Left renal pelvis (tissue), 4 donors: ENCODE measurements at regions not wholly inside any gene's neighbourhood (a gene's known extent, or its start where the extent isn't known, plus 50 kb on each side); places are given as distances from the start of the nearest gene placed in this dataset.

Experiments
- DNase-seq, 4 donors: peaks; one replicate each; pipeline ENCODE4 v3.0.0-alpha.2; 2013; ENCODE audit warnings: low read depth in 4 of 4, low spot score in 3 of 4

DNA sequence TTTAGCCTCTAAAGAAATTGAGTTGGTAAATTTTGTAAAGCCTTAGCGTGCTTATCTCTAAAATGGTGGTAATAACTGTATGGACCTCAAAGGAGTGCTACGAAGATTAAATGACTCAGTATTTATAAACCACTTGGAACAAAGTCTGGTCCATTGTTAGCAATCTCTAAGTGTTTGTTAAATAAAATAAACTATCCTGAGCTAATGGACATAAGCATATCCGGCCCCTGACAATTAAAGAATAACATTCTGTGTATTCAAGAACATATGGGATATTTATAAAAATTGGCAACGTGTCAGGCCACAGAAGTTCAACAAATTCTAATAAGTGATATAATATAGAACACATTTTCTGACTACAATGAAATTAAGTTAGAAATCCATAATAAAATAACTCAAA lies 71.0 kb downstream of the MYEOV start:
- DNase-seq, result no peak

DNA sequence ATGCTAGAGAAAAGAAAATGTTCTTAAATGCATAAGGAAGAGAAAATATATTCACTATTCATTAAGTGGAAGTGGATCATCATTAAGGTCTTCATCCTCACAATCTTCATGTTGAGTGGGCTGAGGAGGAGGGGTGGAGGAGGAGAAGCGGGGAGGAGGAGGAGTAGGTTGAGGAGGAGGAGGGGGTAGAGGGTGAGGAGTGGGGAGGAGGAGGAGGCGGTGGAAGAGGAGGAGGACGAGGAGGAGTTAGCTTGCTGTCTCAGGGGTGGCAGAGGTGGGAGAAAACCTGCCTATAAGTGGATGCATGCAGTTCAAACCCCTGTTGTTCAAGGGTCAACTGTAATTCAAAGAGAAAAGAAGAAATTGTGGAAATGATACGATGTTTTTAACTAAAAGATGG lies 71.6 kb downstream of the MYEOV start:
- DNase-seq, result no peak

DNA sequence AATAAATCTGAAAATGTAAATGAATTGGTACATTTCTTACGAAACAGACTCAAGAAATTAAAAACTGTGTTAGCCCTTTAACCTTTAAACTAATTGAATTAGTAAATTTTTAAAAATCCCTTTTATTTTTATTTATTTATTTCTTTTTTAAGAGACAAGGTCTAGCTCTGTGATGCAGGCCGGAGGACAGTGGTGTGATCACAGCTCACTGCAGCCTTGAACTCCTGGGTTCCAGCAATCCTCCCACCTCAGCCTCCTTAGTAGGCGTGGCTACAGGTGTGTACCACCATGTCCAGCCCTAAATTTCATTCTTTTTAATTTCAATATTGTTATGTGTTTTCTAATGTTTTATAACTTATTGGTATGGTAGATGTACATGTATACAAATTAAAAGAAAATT lies 72.6 kb downstream of the MYEOV start:
- no peak for DNase-seq

DNA sequence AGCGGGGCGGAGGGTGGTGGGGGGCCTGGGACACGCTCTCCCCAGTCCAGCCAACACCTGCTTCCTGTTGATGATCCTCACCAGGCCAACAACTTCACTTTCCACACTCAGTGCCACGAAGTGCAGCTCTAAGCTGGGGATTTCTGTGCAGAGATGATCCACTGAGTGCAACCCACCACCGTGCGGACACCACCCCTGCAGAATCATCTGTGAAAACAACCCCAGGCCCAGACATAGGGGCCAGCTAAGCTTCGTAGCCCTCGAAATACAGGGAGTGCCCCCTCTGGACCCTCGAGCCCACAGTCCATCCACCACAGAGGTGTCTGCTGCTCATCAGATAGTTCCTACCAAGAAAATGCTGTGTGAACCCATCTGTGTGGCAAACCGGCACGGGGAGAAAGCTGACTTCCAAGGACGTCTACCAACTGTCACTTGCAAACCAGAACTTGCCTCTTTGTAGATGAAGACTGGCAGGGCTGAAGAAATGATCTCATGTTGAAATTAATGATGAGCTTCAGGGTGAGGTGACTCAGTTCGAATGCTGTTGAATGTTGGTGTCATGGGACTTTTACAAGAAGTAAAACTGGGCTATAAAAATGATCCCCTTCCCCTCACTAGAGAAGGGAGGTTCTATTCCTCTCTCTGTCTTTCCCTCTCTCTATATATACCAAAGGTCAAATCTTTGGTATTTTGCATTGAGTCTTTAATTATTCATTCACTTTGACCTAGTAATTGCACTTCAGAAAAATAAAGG lies 73.4 kb downstream of the MYEOV start:
- DNase-seq, result no peak

DNA sequence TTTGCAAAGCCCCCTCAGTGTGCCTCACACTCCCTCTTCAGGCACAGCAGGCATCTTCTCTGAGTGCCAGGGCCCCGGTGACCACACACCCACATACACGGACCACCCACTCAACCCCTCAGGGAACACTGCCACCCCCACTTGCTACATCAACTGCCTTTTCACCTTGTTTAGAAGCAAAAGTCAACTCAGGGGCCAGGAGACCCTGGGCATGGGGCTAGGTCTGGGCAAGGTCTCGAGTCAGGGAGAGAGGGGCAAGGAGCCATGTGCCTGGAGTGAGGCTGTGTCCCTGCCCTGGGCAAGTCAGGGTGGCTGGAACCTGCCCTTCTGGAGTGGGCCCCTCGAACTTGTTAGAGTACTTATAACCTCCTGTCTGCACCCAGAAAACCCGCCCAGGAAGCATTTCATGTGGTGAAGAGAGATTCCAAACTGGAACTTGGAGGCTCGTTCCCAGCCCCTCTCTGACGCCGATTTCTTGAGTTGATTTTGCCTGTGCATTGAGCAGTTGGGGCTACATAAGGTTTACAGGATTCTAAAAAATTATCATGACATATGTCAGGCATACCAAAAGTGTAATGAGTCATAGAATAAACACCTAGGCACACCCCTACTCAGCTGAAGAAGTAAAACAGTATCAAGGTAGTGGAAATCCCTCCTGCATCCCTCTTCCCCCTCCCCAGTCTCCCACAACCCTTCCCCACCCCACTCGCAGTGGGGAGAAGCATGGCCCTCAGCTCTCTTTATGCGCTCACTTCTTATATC lies 74.3 kb downstream of the MYEOV start:
- DNase-seq, result no peak

DNA sequence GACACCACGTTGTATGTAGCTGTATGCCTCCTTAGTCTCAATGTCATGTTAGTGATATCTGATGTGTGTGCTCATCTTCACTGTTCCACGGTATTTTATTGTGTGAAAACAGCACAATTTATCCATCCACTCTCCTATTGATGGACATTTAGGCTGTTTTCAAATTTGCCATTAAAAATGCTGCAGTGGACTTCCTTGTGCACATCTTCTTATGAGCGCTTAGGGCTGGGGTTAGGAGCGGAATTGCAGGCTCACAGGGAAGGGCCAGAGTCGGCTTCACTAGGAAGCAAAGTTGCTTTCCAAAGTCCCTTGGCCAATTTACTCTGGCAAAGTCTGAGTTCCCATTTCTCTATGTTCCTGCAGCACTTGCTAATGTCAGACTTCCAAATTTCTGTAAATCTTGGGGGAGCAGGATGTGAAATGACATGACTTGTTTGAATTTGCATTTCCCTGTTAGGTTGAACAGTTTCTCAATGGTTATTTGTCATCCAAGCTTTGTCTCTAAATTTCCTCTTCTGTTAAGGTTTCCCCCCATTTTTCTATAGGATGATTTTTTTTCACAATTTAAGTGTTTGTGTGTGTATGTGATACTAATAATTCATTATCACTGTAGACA lies 75.4 kb downstream of the MYEOV start:
- no peak for DNase-seq

DNA sequence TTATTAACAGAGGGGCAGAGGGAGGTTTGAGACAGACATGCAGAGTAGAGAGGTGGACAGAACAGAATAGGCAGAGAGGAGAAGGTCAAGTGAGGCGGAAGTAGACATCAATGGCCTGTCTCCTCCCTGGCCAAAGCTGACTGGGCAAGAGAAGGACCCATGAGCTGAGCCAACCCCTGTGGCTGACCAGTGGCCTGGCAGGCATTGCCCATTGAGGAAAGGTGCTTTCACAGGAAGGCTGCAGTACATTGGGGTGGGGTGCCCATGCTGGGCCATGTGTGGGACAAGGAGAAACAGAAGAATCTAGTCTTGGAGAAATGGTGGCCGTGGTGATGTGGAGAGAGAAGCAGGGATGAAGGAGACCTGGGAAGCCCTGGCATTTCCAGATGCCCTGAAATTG lies 76.0 kb downstream of the MYEOV start:
- DNase-seq, result no peak

DNA sequence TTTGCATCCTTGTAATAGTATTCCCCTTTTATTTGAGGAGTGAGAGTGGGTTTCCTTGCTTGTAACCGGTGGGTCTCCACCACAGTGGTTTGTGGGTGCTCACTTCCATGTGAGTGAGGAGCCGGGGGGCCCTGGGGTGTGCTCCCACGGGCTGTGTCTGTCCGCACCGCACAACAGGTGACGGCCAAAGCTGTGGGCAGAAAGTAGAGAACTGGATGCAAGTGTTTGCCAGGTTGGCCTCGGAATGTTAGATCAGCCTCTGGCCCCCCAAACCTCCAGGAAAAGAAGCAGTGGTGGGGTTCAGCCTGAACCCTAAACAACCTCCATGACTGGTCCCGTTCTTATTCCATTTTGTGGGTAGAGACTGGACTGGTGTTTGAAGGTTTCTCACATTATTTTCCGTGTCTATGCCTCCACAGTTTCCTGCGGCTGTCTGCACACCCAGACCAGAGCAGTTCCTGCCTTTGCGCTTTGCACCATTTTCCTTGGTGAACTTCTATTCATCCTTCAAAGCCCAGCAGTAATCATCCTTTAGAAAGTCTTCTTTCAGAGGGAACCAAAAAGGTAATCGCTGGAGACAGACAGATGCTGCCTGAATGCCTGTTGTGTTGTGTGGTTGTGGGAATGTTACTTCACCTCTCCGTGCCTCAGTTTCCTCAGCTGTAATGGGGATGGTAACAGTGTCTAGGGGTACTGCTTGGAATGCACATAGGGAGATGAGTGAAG lies 77.2 kb downstream of the MYEOV start:
- DNase-seq, result no peak

DNA sequence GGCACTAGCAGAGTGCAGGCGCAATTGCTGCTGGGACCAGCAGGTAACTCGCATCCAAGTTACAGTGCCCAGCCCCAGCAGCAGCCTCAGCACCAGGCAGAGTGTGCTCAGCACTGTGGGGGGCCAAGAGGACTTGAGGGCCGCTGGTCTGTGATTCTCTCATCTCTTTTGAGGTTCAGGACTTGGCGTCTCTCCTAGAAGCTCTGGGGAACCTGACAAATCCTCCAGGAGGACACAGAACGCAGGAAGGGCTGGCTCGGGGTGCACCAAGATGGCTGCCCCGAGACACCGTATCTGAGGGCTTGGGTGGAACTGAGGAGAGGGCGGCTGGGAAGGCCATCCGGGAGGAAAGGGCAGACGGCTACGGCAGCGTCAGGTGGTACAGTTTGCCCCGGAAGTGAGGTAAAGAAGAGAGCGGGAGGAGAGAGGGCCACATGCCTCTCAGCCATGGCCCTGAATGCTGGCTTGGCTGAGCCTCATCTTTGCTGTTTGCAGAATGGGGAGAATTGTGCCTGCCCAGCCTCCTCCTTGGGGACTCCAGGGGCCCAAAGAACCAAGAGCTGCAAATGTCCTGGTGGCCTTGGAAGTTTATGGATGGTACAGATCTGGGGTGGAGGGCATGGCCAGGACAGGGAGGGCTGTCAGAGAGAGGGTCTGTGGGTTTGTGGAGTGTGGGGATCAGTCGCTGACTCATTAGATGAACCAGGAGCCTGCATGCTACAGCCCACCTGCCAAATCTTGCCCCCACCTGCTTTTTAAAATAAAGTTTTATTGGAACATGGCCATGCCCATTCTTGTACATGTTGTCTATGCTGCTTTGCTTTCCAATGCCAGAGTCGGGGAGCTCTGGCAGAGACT lies 78.0 kb downstream of the MYEOV start:
- no peak for DNase-seq

DNA sequence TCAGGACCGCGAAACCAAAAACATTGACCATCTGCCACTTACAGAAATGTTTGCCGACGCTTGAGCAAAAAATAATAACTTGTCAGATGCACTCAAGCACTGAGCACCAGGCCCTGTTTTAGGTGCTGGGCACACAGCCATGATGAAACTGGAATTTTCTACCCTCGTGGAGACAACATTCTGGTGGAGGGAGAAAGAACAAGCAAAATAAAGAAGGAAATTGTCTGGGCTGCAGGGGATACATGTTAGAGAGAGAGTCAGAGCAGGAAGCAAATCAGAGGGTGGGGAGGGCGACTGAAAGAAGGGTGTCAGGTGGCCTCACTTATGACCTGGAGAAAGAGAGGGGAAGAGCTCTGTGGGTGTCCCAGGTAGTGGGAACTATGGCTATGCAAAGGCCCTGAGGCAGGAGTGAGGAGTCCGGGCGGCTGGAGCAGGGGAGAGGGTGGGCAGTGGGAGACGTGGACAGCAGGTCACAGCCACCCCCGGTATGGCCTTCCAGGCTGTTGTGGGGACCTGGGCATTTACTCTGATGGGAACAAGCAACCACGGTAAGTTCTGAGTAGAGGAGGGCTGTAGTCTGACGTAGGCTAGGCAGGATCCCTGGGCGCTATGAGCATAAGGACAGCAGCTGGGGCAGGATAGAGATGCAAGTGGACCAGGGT lies 78.8 kb downstream of the MYEOV start:
- no peak for DNase-seq

DNA sequence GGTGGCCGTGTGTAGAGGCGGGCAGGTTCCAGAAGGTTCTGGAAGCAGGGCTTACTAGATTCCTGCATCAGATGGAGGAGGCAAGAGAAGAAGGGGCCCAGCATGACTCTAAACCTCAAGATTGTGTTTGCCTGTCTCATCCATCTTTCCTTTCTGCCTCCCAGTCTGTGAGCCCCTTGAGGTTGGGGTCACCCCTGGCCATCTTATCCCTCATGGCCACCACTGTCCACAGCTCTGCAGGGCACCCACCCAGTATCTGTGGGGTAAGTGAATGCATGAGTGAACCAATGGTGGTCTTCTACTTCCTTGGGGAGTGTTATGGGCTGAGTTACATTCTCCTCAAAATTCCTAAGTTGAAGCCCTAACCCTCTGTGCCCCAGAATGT lies 79.3 kb downstream of the MYEOV start:
- DNase-seq, result no peak

DNA sequence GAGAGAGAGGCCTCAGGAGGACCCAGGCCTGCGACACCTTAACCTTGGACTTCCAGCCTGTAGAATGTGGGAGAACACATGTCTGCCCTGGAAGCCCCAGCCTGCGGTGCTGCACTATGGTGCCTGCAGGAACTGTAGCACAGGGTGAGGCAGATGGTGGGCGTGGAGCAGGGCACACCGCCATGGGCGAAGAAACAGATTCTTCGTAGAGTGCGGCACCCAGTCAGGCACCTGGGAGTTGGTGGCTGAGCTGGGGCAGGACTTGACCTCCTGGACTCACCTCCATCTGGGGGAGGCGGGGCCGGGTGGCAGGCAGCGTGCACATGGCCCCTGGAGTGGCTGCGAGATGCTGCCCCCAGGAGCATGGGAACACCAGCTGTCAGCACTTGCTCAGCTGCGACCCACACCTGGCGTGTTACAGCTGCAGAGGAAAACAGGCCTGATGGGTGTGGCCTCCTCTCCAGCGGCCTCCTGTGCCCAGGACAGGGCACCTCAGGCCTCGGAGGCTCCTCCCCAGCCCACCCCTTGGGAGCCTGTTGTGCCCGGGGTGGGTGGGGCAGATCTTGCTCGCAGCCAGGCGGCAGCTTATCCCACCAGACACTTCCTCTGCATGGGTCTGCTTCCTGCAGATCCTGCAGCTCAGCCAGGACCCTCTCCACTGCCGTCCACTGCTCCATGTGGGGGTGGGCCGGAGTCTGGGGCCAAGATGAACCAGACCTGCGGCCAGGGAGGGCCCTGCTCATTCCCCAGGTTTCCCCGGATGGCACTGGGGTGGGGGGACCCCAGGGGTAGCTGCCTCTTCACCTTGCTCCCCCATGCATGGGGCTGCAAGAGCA lies 80.4 kb downstream of the MYEOV start:
- no peak for DNase-seq

DNA sequence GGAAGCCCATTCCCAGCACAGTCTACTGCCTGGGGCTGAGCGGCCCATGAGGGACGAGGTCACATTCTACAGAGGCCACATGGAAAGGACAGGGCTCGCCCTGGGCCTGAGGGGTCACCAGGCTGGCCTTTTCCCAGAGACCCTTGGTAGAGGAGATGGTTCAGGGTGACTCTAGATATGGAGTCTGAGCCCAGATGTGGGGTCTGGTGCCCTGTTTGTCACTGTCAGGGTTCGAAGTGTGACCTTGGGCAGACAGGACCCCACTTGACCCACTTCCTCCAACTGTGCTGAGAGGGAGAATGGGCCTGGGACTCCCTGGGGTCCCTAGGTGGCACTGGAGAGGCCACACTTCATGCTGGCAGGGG lies 81.0 kb downstream of the MYEOV start:
- DNase-seq, result no peak

DNA sequence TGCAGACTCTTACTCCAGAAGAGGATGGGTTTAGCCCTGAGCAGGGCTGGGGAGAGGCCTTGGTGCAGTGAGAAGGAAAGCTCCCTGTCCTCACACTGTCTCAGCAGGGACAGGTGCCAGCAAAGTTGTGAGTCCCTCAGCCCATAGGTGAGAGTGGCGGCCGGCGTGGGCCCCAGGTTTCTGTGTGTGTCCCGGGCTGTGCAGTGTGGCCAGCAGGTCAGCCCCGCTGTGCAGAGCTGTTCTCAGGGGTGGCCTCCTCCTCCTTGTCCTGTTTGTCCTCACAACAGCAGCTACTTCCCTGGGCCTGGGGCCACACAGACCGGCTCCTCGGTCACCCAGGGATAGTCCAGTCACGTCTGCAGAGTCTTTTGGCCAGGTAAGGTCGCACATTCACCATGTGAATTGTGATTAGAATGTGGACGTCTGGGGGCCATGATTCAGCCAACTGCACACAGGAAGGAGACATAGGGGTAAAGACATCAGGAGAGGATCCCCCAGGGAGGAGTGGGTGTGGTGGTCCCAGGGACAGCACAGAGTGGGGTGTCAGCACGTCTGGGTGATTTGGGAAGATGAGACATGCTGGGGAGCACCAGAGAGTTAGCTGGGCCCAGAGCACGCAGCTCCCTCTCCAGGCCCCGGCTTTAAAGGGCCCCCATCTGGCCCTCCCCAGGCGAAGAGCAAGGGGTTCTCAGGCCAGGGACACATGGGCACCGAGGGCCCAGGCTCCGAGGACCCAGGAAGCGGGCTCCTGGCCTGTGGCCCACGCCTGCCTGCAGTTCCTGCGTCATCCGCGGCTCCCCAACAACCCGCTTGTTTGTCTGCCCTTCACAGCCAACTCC lies 81.6 kb downstream of the MYEOV start:
- no peak for DNase-seq

DNA sequence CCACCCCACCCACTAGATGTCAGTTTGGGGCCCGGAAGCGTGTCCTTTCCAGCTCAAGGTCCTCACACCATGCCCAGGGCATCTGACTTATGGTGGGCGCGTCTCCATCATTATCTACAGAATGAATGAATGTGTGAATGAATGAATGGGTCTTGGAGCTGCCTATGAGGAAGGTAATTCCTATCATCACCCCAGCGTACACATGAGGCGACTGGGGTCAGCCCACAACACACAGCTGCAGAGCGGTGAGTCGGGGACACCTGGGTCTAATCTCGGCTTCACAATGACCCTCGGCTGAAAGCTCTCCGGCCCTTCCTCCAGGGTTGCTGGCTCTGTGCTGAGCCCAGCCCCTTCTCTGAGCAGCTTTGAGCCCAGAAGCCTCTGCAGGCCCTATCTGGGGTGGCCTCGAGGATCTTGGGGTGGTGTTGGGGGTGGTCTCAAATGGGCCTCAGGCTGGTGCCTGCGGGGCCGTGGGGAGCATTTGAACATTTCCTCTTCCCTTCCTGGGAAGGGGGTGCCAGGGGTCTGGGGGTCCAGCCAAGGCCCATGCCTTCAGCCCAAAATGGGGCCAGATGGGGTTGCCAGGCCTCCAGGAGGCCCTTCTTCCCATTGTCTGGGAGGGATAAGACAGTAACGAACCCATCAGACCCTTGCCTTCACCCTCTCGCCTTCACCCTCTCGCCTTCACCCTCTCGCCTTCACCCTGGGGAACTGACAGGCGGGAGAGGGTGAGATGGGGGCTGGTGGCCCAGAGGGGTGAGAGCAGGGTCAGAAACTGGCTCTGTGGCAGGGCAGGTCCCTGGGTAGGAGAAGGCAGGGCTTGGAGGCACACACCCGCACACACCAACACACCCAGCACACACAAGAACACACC lies 82.4 kb downstream of the MYEOV start:
- DNase-seq, result no peak

DNA sequence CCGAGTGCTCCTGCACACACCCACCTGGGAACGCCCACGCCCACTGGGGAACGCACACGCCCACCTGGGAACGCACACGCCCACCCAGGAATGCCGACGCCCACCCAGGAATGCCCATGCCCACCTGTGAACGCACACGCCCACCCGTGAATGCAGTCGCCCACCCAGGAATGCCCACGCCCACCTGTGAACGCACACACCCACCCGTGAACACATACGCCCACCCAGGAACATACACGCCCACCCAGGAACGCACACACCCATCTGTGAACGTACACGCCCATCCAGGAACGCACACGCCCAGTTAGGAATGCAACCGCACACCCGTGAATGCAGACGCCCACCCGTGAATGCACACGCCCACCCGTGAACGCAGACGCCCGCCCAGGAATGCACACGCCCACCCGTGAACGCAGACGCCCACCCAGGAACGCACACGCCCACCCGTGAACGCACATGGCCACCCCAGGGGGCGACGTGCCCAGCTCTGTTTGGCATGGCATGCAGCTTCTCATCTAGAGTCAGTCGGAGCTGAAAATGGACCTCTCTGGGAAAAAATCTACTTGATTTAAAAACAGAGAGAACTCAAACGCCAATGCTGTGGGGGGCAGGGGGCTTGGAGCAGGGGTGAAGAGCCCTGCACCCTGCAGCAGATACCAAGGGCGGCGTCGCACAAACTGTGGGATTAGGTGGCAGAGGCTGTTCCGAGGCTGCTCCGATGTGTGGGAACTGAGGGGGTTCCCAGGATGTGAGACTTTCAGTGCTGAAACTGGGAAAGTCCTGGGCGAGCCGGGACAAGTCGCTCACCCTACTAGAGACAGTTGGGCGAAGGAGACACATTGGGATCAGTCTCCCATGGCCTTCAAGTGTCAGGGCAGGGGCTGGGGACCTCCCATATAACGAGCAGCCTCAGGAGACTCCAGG lies 83.3 kb downstream of the MYEOV start:
- no peak for DNase-seq
